Suppressor macrophage treated with lipopolysaccharide for 4 hours (primary cell): ENCODE measurements at regions not wholly inside any gene's neighbourhood (a gene's known extent, or its start where the extent isn't known, plus 50 kb on each side); places are given as distances from the start of the nearest gene placed in this dataset.

ENCODE experiments used
- DNase-seq: peaks from one replicate; pipeline ENCODE4 v3.0.0-alpha.2; 2020

- no peak for DNase-seq
Measured at GRCh38 chr21:16312321-16312720, 582.5 kb downstream of the USP25 start.

DNA sequence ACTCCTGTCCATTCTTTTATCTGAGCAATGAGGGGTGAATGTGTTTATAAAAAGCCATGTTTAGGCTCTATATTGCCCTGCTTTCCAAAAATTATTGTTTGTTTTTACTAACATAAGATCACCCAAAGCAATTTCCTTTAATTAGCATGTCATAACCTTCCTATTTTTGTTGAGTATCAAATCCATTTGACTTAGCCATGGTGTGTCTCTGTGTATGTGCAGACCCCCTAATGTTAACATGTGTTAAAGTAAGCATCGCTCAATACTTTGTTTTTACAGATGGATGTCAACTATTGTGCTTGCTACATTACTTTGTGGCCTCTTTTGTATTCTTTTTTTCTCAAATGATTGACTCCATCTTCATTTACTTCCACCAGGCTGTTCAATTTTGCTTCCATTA is 585.4 kb downstream of the USP25 start:
- no peak for DNase-seq

GRCh38 chr21:16318651-16319300 is 589.0 kb downstream of the USP25 start:
- DNase-seq, result no peak

DNA sequence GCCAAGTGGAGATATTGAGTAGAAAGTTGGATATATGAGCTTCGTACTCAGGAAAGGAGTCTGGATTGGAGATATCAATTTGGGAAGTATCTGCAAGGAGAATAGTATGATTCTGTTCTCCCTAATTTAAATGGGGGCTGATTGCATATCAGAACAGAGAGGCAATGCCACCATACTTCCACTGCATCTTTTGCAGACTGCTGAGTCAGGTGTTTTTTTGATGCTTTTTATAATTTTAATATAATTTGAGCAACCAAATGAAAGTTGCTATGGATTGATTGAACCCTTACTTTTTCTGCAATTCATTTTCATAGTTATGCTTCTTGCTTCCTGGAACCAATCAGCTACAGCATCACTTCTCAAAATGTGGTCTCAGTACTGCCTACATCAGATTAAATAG is 590.3 kb downstream of the USP25 start:
- no peak for DNase-seq

- DNase-seq, result no peak
Measured at GRCh38 chr21:16322454-16322853, 592.7 kb downstream of the USP25 start.

GRCh38 chr21:16323596-16323995 is 593.8 kb downstream of the USP25 start:
- DNase-seq, result no peak

DNA sequence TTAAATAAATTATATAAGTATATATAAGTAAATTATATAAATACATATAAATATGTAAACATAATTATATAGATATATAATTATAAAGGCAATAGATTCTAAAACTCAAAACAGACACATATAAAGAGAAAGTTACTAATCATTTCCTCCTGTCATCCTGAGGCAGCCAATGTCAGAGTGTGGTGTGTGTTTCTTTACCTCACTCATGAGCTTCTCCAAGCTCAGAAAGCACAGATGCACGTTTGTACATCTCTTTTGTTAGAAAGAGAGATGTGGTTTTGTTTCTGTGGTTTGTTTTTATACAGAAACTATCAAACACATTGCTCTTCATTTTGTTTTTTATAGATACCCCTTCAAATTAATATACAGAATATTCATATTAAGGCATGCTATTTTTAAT is 594.8 kb downstream of the USP25 start:
- no peak for DNase-seq

DNA sequence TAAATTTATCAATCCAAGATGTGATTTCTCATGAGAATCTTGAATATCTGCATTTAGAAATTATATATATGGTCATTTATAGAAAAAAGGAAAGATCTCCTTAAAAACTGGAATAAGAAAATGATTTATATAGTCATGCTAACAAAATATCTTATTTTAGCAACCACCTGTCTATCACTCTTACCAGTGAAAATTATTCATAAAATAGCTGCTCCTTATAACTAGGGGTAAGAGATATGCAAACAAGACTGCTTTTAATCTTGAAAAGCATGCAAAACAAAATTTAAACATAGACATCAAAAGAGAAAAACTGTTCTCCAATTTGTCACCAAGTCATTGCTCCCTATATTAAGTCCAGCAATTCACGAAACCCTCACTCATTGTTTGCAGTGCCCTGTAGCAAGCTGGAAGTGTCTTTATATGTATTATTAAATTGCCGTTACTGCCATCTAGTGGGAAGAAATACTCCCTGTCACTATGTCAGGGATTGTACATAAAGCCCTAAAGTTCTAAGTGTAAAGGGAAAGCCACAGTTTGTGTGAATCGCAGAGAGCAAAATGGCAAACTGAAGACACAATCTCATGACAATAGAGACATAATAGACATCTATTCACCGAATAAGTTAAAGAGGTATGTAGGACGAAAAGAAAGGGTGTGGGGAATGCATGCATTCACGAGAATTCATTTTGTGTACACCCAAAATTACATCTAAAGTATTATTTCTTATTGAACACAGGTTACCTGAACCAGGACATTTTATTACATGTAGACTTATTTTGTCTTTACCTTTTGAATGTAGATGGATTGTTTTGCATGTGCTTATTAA is 600.5 kb downstream of the USP25 start:
- peak; percentile 75 for DNase-seq

DNA sequence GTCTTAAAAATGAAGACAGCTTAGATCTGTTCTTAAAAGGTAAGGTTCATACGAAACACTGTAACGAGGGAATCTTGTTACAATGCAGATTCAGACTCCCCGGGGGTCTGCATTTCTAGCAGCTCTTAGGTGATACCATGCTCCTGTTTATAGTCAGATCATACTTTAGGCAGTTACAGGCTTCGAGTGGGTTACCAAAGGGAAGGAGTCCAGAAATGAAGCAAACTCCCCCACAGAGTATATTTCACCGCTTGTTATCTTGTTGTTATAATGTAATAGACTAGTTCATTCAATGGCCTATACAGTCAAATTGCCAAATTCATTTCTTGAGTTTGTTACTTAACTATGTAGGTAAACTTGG is 601.1 kb downstream of the USP25 start:
- no peak for DNase-seq

DNA sequence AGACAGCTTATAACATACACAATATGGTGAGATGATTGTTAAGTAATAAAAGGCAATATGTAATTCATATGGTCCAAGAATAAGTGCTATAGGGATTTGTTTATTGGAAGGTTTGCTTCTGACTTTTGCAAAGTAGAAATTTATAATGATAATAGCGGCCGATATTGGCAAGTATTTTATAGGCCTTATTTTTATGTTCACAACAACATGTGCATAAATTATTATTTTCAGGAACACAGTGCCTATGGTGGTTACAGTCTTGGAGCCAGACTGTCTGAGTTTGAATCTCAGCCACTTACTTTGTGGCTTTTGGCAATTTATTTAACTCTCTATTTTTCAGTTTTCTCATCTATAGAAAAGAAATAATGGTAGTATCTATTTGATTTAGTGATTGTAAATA is 607.5 kb downstream of the USP25 start:
- no peak for DNase-seq

- no peak for DNase-seq
Measured at GRCh38 chr21:16342932-16343331, 613.1 kb downstream of the USP25 start.

DNA sequence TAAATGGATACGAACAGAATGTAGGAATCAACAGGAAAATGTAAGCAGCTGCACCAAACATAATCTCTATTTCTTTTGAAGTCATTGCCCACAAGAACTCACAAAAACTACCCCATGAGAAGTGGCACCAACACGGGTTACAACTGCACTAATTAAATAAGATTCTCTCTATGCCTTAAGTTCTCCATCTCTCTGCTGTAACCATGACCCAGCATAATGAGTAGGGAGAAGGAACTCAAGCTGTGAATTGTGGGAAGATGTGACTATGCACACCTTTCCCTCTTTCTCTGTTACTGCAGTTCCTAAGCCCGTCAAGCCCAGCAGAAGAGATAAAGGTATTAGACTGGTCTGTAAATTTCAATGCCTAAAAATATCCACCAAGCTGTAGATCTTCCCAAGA is 614.0 kb downstream of the USP25 start:
- DNase-seq, result no peak

DNA sequence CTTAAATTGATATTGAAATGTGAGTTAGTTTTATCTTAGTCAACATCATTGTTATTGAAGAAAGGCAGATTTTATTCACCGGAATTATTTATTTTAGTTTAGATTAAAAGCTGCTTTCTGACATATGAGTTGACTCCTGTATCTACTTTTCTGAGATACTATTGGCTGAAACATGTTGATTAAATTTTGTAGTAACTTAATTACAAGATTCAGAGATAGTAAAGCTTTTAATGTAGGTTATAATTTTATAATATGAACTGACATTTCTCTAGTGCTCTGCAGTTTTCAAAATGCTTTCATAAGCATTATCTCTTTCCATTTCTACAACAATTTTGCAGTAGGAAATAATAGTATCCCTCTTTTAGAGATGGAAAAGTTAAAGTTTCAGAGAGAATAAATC is 616.0 kb downstream of the USP25 start:
- DNase-seq, result no peak

DNA sequence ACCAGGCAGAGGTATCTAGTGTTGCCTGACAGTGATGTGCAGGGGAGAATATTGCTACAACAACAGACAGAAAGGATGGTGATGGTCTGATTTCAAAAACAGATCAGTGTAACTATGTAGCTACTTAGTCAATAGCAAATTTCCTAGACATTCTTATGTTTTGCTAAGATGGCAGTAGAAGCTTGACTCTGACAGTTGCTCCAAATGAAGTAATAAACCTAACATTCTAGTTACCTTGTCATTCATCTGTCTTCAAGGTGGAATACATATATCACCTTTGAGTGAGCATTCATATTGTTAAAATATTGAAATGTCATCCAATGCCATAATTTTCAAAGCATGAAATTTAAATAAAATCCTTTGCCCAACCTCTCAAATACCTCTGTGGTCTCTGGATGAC is 617.4 kb downstream of the USP25 start:
- no peak for DNase-seq

GRCh38 chr21:16353764-16354163 is 624.0 kb downstream of the USP25 start:
- no peak for DNase-seq

DNA sequence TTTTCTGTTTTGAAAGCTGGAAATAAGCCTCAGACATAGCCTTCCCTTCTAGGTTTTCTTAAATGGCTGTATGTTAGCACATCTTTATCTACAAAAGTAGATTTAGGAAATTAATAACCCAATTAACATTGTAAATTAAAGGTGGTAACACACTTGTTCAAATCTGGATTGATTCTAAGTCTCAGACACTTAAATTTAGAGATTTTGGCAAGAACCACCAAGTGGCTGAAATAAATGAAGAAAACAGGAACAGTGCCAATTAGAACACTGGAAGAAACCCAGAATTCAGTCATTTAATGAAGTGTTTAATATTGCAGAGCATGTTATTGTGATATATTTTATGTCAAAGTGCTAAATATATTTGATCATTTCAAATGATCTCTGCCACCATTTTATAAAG is 628.2 kb downstream of the USP25 start:
- no peak for DNase-seq

DNA sequence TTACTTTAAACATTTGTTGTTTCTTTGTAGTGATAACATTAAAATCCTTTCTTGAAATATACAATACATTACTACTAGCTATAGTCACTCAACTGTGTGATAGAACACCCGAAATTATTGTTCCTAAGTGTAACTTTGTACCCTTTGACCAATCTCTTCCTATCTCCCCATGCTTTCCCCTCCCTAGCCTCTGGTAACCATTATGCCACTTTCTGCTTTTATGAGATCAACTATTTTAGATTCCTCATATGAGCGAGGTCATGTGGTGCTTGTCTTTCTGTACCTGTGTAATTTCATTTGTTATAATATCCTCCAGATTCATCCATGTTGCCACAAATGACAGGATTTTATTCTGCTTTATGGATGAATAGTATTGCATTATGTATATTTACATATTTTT is 629.0 kb downstream of the USP25 start:
- no peak for DNase-seq

DNA sequence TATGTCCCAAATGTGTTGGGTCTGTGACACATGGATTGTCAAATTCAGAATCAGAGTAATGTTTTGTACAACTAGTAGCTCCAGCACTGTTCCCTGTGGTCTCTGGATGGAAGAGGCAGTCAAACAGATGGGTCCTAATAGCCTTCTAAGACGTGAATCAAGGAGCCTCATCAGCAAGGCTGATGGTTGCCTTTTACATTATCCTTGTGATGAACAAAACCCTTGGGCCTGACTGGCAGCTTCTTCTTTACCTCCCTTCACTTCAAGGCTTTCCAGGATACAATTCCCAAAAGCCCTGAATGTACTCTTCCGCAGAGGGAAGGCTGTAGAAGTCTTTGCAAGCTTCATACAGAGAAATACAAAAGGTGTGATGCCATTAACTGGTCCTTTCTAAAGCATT is 633.3 kb downstream of the USP25 start:
- DNase-seq, result no peak

GRCh38 chr21:16363518-16363917 is 633.7 kb downstream of the USP25 start:
- no peak for DNase-seq

- no peak for DNase-seq
Measured at GRCh38 chr21:16366207-16366606, 636.4 kb downstream of the USP25 start.

- no peak for DNase-seq
Measured at GRCh38 chr21:16367079-16367478, 637.3 kb downstream of the USP25 start.

DNA sequence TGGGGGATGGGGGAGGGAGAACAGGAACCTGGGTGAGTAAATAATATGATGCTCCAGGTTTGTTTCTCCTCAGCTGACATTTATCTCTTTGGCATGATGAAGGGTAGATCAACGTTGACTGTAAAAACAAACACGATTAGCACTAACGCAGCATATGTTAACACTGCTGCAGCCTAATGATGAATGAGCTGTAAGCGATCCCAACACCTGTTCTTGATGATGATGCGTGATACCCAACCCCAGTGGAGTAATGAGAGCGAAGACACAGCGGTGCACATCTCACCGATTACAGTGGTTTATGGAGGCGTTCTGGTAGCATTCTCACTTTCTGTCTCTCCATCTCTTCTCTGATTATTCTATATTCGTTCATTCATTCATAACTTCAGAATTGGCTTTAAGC is 640.4 kb downstream of the USP25 start:
- DNase-seq, result no peak

DNA sequence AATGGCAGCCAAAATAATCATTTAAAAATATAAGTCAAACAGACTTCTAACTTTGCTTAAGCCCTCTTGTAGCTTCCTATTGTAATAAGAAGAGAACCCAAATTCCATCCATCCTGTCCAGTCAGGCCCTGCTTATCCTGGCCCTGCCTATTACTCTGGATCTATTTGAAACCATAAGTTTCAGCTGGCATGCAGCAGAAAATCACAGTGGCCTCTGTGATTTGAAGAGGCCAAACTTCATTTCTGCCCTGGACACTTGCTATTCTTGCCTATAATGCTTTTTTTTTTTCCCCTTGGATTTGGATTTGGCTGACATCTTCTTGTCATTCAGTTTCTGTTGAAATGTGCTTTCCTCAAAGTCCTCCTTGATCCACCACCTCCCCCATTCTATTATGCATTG is 642.8 kb downstream of the USP25 start:
- DNase-seq, result no peak

DNA sequence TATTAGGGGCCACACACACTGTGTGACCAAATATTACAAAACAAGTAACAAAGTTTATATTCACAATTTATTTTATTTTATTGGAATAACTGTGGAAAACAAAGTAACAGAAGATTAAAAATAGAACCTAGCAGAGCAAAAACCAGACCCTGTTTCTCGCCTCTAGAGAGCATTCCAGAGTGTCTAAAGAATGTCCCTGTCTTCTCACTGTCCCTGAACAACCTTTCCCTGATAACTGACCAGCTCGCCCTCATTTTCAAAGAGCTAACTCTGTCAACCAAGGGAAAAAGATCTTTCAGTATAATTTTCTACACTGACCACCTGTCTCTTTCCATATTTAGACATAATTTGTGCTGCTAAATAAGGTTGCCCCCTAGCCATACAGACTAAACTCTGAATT is 646.9 kb downstream of the USP25 start:
- DNase-seq, result no peak

- no peak for DNase-seq
Measured at GRCh38 chr21:16377120-16377658, 647.4 kb downstream of the USP25 start.
